ENCODE measurements at regions not wholly inside any gene's neighbourhood (a gene's known extent, or its start where the extent isn't known, plus 50 kb on each side); places are given as distances from the start of the nearest gene placed in this dataset.

DNA sequence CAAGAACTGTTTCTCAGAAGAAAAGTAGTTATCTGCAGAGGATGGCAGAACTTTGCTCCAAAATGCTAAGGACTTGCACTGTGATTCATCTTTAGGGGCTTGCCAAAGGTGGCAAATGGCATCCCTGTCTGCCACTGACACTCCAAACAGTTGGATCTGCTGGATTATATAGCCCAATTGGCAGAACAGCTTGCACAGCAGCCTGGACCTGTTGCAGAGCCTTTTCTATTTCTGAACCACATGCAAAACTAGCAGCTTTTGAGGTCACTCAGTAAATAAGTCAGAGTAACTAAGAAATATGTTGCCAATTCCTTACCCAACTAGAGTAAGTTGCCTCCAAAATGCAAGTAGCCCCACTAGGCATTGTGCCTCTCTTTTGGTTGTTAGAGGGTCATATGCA is 397.5 kb upstream of the NOVA1 start:
- TF ChIP-seq, protein P1, sequence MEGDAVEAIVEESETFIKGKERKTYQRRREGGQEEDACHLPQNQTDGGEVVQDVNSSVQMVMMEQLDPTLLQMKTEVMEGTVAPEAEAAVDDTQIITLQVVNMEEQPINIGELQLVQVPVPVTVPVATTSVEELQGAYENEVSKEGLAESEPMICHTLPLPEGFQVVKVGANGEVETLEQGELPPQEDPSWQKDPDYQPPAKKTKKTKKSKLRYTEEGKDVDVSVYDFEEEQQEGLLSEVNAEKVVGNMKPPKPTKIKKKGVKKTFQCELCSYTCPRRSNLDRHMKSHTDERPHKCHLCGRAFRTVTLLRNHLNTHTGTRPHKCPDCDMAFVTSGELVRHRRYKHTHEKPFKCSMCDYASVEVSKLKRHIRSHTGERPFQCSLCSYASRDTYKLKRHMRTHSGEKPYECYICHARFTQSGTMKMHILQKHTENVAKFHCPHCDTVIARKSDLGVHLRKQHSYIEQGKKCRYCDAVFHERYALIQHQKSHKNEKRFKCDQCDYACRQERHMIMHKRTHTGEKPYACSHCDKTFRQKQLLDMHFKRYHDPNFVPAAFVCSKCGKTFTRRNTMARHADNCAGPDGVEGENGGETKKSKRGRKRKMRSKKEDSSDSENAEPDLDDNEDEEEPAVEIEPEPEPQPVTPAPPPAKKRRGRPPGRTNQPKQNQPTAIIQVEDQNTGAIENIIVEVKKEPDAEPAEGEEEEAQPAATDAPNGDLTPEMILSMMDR (IDR thresholded peaks at IDR 0.05; ENCODE audit: borderline replicate concordance, extremely low read depth, low read length, poor library complexity, severe bottlenecking) = no peak
- TF ChIP-seq EZH2 (IDR thresholded peaks at IDR 0.05; ENCODE audit: borderline replicate concordance, low read depth, low read length, severe bottlenecking) = no peak
